ENCODE measurements at regions not wholly inside any gene's neighbourhood (a gene's known extent, or its start where the extent isn't known, plus 50 kb on each side); places are given as distances from the start of the nearest gene placed in this dataset.

DNA sequence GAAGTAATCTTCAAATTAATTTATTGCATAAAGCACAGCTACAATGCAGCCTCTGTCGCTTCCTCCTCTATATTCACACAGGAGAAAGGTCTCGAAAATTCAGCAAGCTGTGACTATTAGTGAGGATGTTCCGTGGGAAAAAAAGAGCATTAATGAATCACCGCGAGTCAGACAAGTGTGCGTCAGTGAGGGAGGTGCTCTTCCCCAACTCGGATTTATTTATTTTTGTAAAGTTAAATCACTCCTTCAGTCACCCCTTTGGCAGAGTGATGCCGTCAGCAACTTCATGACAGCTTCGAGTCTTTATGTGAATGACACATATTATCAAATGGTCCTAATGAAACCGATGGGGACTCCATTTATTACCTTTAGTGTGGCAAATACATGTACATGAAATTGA, 648.9 kb upstream of the SALL3 start:
- H3K4me3 ChIP-seq (ENCODE audit: low read length): no peak overlapping the region
- no peaks in the 10 kb centered on the region for H3K4me1 ChIP-seq (ENCODE audit: insufficient read depth, low read length)
- no peaks in the 10 kb centered on the region for H3K27me3 ChIP-seq (ENCODE audit: insufficient read depth, low read length)
- H3K27ac ChIP-seq (ENCODE audit: low read length): no peak overlapping the region
- no peaks in the 10 kb centered on the region for H3K36me3 ChIP-seq (ENCODE audit: insufficient read depth, low read depth, low read length)
- H3K9me3 ChIP-seq (ENCODE audit: insufficient read depth, low read depth, low read length): no peaks in the 10 kb centered on the region
- no peak overlapping the region for H3K9ac ChIP-seq (ENCODE audit: low read depth, low read length)

- Histone ChIP-seq H3K27ac (ENCODE audit: low read length) (no peak overlapping the region), H3K9me3 (ENCODE audit: insufficient read depth, low read depth, low read length) (no peaks in the 10 kb centered on the region; the same call in 1 of the 2 replicates), H3K9ac (ENCODE audit: low read depth, low read length) (no peak overlapping the region), H3K4me1 (ENCODE audit: insufficient read depth, low read length) (no peaks in the 10 kb centered on the region), H3K36me3 (ENCODE audit: insufficient read depth, low read depth, low read length) (no peaks in the 10 kb centered on the region), H3K27me3 (ENCODE audit: insufficient read depth, low read length) (no peaks in the 10 kb centered on the region), H3K4me3 (ENCODE audit: low read length) (no peak overlapping the region)
These were observed 626.7 kb upstream of the SALL3 start for GRCh38 chr18:78352910-78353309.

DNA sequence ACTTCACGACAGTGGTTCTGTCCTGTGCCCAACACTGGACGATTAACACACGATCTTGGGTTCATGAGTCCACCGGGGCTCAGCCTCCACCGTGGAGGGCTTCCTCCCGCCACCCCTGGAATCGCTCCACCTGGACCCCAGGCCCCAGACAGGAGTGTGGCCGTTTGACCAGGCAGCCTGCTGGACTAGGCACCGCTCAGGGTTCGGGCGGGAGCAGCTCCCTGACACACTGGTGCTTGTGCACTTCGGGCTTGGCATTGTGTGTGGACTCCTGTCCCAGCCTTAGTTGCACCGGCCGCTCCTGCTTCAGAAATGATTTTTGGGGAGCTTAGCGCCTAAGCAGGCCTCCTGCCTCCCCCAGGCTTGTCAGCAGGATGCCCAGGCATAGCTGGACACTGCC, 617.4 kb upstream of the SALL3 start:
- no peaks in the 10 kb centered on the region for H3K4me1 ChIP-seq (ENCODE audit: insufficient read depth, low read length)
- no peaks in the 10 kb centered on the region for H3K27me3 ChIP-seq (ENCODE audit: insufficient read depth, low read length)
- no peak overlapping the region for H3K9ac ChIP-seq (ENCODE audit: low read depth, low read length)
- H3K36me3 ChIP-seq (ENCODE audit: insufficient read depth, low read depth, low read length): no peaks in the 10 kb centered on the region
- H3K27ac ChIP-seq (ENCODE audit: low read length): no peak overlapping the region
- no peaks in the 10 kb centered on the region for H3K9me3 ChIP-seq (ENCODE audit: insufficient read depth, low read depth, low read length)
- no peak overlapping the region for H3K4me3 ChIP-seq (ENCODE audit: low read length)

DNA sequence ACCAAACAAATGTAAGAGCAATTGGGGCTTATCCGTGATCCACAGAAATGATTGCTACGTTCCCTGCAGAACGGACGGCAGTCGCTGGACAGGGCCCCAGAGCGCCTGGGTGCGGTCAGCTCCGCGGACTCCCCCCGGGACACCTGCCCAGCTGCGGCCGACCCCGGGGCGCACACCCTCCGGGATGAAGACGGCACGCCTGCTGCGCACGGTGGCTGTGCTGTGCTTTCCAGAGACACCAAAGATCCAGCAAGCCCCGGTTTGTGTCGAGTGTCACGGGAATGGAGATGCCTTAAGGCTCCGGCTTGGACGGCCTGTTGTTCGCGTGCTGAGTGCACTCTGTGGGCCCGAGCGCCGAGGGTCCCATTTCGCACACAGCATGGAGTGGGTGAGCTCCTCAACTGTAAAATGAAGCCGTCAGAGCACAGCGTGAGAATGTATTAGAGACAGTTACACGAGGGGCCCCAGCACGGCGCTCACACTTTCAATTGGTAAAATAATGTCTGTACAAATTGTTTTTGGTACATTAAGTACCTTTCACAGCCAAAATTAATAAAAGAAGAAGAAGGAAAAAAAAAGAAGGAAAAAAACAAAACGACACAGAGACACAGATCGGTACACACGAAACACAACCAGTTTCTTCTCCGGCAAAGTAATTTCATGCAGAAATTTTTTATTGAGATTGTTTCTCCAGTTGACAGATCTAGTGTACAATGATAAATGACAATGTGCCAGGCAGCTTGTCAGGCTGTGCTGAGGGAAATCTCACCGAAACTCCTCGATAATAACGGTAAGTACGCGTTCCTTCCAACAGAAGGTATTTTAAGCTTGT, 615.8 kb upstream of the SALL3 start:
- Histone ChIP-seq H3K4me3 (ENCODE audit: low read length) (no peak overlapping the region), H3K27me3 (ENCODE audit: insufficient read depth, low read length) (no peaks in the 10 kb centered on the region), H3K27ac (ENCODE audit: low read length) (no peak overlapping the region), H3K36me3 (ENCODE audit: insufficient read depth, low read depth, low read length) (no peaks in the 10 kb centered on the region), H3K9ac (ENCODE audit: low read depth, low read length) (no peak overlapping the region), H3K4me1 (ENCODE audit: insufficient read depth, low read length) (no peaks in the 10 kb centered on the region), H3K9me3 (ENCODE audit: insufficient read depth, low read depth, low read length) (no peaks in the 10 kb centered on the region)

- H3K9me3 ChIP-seq (ENCODE audit: insufficient read depth, low read depth, low read length): no peaks in the 10 kb centered on the region
These were observed 615.1 kb upstream of the SALL3 start for GRCh38 chr18:78364388-78364960.

DNA sequence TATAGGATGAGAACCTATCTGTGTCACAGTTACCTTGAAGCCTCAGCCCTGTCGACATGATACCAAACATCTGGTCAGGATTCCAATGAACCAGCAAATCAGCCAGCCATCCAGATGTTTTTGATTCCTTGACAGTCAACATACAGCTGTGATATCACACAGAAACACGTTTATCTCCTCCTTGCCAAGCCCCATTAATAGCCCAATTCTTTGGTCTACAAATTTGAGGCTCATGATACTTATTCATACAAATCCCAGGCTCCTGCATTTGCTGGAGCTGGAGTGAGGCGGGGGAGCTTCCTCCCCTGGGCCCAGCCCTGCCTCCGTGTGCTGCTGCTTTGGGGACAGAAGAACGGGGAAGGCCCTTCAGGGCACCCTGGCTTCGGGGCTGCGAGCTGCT, 611.6 kb upstream of the SALL3 start:
- no peaks in the 10 kb centered on the region for H3K4me1 ChIP-seq (ENCODE audit: insufficient read depth, low read length)
- H3K9ac ChIP-seq (ENCODE audit: low read depth, low read length): no peak overlapping the region
- no peak overlapping the region for H3K4me3 ChIP-seq (ENCODE audit: low read length)
- no peaks in the 10 kb centered on the region for H3K36me3 ChIP-seq (ENCODE audit: insufficient read depth, low read depth, low read length)
- no peak overlapping the region for H3K27ac ChIP-seq (ENCODE audit: low read length)
- no peaks in the 10 kb centered on the region for H3K27me3 ChIP-seq (ENCODE audit: insufficient read depth, low read length)
- H3K9me3 ChIP-seq (ENCODE audit: insufficient read depth, low read depth, low read length): no peaks in the 10 kb centered on the region

More at GRCh38 chr18:78364388-78364960, 615.1 kb upstream of the SALL3 start:
- Histone ChIP-seq H3K36me3 (ENCODE audit: insufficient read depth, low read depth, low read length) (no peaks in the 10 kb centered on the region), H3K9ac (ENCODE audit: low read depth, low read length) (no peak overlapping the region), H3K4me1 (ENCODE audit: insufficient read depth, low read length) (no peaks in the 10 kb centered on the region), H3K4me3 (ENCODE audit: low read length) (no peak overlapping the region), H3K27ac (ENCODE audit: low read length) (no peak overlapping the region), H3K27me3 (ENCODE audit: insufficient read depth, low read length) (no peaks in the 10 kb centered on the region)

GRCh38 chr18:78368726-78369125, 610.9 kb upstream of the SALL3 start:
- H3K9ac ChIP-seq (ENCODE audit: low read depth, low read length): no peak overlapping the region
- no peaks in the 10 kb centered on the region for H3K4me1 ChIP-seq (ENCODE audit: insufficient read depth, low read length)
- H3K4me3 ChIP-seq (ENCODE audit: low read length): no peak overlapping the region
- no peaks in the 10 kb centered on the region for H3K9me3 ChIP-seq (ENCODE audit: insufficient read depth, low read depth, low read length)
- H3K27ac ChIP-seq (ENCODE audit: low read length): no peak overlapping the region
- no peaks in the 10 kb centered on the region for H3K36me3 ChIP-seq (ENCODE audit: insufficient read depth, low read depth, low read length)
- H3K27me3 ChIP-seq (ENCODE audit: insufficient read depth, low read length): no peaks in the 10 kb centered on the region

GRCh38 chr18:78376046-78376445, 603.6 kb upstream of the SALL3 start:
- Histone ChIP-seq H3K36me3 (ENCODE audit: insufficient read depth, low read depth, low read length) (no peaks in the 10 kb centered on the region), H3K27me3 (ENCODE audit: insufficient read depth, low read length) (no peaks in the 10 kb centered on the region), H3K4me3 (ENCODE audit: low read length) (no peak overlapping the region), H3K4me1 (ENCODE audit: insufficient read depth, low read length) (no peaks in the 10 kb centered on the region; the same call in 1 of the 2 replicates), H3K9me3 (ENCODE audit: insufficient read depth, low read depth, low read length) (no peaks in the 10 kb centered on the region), H3K27ac (ENCODE audit: low read length) (no peak overlapping the region), H3K9ac (ENCODE audit: low read depth, low read length) (no peak overlapping the region)

DNA sequence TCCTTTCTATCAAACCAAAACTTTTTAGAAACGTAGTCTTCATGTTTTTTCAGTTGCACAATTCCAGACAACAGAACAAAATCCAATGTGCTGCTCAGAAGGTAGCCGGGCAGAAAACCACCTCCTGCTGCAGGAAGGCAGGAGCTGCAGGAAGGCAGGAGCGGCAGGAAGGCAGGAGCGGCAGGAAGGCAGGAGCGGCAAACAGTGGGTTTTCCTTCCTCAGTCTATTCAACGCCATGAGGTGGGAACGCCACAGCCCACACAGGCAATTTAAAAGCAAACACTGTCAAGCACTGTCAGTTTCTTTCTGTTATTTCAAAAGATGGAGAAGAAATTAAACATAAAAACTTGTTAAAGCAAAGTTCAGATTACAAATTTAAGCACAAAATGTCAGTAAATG, 601.2 kb upstream of the SALL3 start:
- H3K36me3 ChIP-seq (ENCODE audit: insufficient read depth, low read depth, low read length): no peaks in the 10 kb centered on the region
- no peak overlapping the region for H3K27ac ChIP-seq (ENCODE audit: low read length)
- H3K4me1 ChIP-seq (ENCODE audit: insufficient read depth, low read length): no peaks in the 10 kb centered on the region; the same call in 1 of the 2 replicates
- H3K9ac ChIP-seq (ENCODE audit: low read depth, low read length): no peak overlapping the region
- H3K4me3 ChIP-seq (ENCODE audit: low read length): no peak overlapping the region
- H3K9me3 ChIP-seq (ENCODE audit: insufficient read depth, low read depth, low read length): no peaks in the 10 kb centered on the region
- H3K27me3 ChIP-seq (ENCODE audit: insufficient read depth, low read length): no peaks in the 10 kb centered on the region

- Histone ChIP-seq H3K9me3 (ENCODE audit: insufficient read depth, low read depth, low read length) (no peaks in the 10 kb centered on the region), H3K27me3 (ENCODE audit: insufficient read depth, low read length) (no peaks in the 10 kb centered on the region), H3K27ac (ENCODE audit: low read length) (no peak overlapping the region), H3K4me3 (ENCODE audit: low read length) (no peak overlapping the region), H3K4me1 (ENCODE audit: insufficient read depth, low read length) (no peaks in the 10 kb centered on the region; the same call in 1 of the 2 replicates), H3K9ac (ENCODE audit: low read depth, low read length) (no peak overlapping the region), H3K36me3 (ENCODE audit: insufficient read depth, low read depth, low read length) (no peaks in the 10 kb centered on the region)
These were observed 600.6 kb upstream of the SALL3 start for GRCh38 chr18:78378983-78379382.

GRCh38 chr18:78390348-78390951, 589.2 kb upstream of the SALL3 start:
- Histone ChIP-seq H3K9ac (ENCODE audit: low read depth, low read length) (no peak overlapping the region), H3K36me3 (ENCODE audit: insufficient read depth, low read depth, low read length) (no peaks in the 10 kb centered on the region), H3K27ac (ENCODE audit: low read length) (no peak overlapping the region), H3K9me3 (ENCODE audit: insufficient read depth, low read depth, low read length) (no peaks in the 10 kb centered on the region), H3K4me3 (ENCODE audit: low read length) (no peak overlapping the region), H3K27me3 (ENCODE audit: insufficient read depth, low read length) (no peaks in the 10 kb centered on the region), H3K4me1 (ENCODE audit: insufficient read depth, low read length) (no peaks in the 10 kb centered on the region)

GRCh38 chr18:78390952-78391348, 588.7 kb upstream of the SALL3 start:
- no peaks in the 10 kb centered on the region for H3K4me1 ChIP-seq (ENCODE audit: insufficient read depth, low read length)
- no peaks in the 10 kb centered on the region for H3K36me3 ChIP-seq (ENCODE audit: insufficient read depth, low read depth, low read length)
- no peaks in the 10 kb centered on the region for H3K27me3 ChIP-seq (ENCODE audit: insufficient read depth, low read length)
- H3K27ac ChIP-seq (ENCODE audit: low read length): no peak overlapping the region
- H3K4me3 ChIP-seq (ENCODE audit: low read length): no peak overlapping the region
- no peak overlapping the region for H3K9ac ChIP-seq (ENCODE audit: low read depth, low read length)
- no peaks in the 10 kb centered on the region for H3K9me3 ChIP-seq (ENCODE audit: insufficient read depth, low read depth, low read length)
